HEK293T (cell line): ENCODE measurements at regions not wholly inside any gene's neighbourhood (a gene's known extent, or its start where the extent isn't known, plus 50 kb on each side); places are given as distances from the start of the nearest gene placed in this dataset.

Source experiments
- ARNT ChIP-seq: fragments of 450-650 bp; IDR thresholded peaks from 2 replicates; pipeline ENCODE4 v1.6.1; 2017; ENCODE audit warnings: mild to moderate bottlenecking
- ELF4 ChIP-seq: fragments of 450-650 bp; IDR thresholded peaks from 2 replicates; pipeline ENCODE4 v1.6.1; 2017; ENCODE audit warnings: antibody characterized with exemption
- FOXA1 ChIP-seq: fragments of 450-650 bp; IDR thresholded peaks from 2 replicates; pipeline ENCODE4 v1.6.1; 2016; ENCODE audit warnings: mild to moderate bottlenecking
- FOXM1 ChIP-seq: fragments of 450-650 bp; IDR thresholded peaks from 2 replicates; pipeline ENCODE4 v1.6.1; 2017; ENCODE audit warnings: mild to moderate bottlenecking, borderline replicate concordance
- L3MBTL2 ChIP-seq: fragments of 450-650 bp; conservative IDR thresholded peaks from 2 replicates; pipeline ENCODE4 v1.6.1; 2016; ENCODE audit warnings: mild to moderate bottlenecking
- SP1 ChIP-seq: fragments of 450-650 bp; IDR thresholded peaks from 2 replicates; pipeline ENCODE4 v1.6.1; 2017
- TARDBP ChIP-seq: fragments of 450-650 bp; IDR thresholded peaks from 2 replicates; pipeline ENCODE4 v1.6.1; 2016
- ZNF384 ChIP-seq: fragments of 450-650 bp; IDR thresholded peaks from 2 replicates; pipeline ENCODE4 v1.6.1; 2016
- TF ChIP-seq, protein P1 (sequence below): fragments of 450-650 bp; IDR thresholded peaks from 2 replicates; pipeline ENCODE4 v1.6.1; 2016

DNA sequence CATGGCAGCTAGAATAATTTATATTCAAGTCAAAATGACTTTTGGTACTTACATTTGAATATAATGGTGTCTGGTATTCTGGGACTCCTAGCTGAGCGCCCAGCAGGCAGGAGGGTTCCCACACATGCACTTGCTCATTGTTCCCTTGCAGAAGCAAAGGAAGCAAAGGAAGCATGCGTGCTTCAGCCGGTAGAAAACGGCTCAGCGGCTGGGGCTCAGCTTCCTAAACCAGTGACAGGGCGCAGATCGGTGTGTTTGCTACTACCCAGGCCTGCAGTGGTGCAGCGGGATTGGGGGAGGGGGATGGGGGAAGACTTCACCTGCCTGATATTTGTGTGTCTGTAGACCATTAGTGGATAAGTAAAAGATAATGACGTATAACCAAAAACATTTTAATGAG is 978.3 kb upstream of the TENM3 start:
- TF ChIP-seq SP1 = no peak
- TF ChIP-seq FOXM1 = no peak
- no peak for TF ChIP-seq ARNT
- no peak for TF ChIP-seq TARDBP
- no peak for TF ChIP-seq FOXA1
- no peak for TF ChIP-seq L3MBTL2
- TF ChIP-seq, protein P1, sequence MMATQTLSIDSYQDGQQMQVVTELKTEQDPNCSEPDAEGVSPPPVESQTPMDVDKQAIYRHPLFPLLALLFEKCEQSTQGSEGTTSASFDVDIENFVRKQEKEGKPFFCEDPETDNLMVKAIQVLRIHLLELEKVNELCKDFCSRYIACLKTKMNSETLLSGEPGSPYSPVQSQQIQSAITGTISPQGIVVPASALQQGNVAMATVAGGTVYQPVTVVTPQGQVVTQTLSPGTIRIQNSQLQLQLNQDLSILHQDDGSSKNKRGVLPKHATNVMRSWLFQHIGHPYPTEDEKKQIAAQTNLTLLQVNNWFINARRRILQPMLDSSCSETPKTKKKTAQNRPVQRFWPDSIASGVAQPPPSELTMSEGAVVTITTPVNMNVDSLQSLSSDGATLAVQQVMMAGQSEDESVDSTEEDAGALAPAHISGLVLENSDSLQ = no peak
- TF ChIP-seq ELF4 = no peak
- no peak for TF ChIP-seq ZNF384
